OCI-M2 (cell line): ENCODE measurements at regions not wholly inside any gene's neighbourhood (a gene's known extent, or its start where the extent isn't known, plus 50 kb on each side); places are given as distances from the start of the nearest gene placed in this dataset.
"Not testable (repeated sequence)": the region's sequence is repeated elsewhere in the genome, so short reads cannot be mapped to it uniquely, and the experiment has no call there.

Experiments used
- DNase-seq: peaks from one replicate; lab custom pipeline; 2025; ENCODE audit not compliant: unreplicated experiment; lab: John Stamatoyannopoulos, UW

GRCh38 chr2:136331226-136331625 lies 213.3 kb upstream of the CXCR4 start:
- no peak for DNase-seq

DNA sequence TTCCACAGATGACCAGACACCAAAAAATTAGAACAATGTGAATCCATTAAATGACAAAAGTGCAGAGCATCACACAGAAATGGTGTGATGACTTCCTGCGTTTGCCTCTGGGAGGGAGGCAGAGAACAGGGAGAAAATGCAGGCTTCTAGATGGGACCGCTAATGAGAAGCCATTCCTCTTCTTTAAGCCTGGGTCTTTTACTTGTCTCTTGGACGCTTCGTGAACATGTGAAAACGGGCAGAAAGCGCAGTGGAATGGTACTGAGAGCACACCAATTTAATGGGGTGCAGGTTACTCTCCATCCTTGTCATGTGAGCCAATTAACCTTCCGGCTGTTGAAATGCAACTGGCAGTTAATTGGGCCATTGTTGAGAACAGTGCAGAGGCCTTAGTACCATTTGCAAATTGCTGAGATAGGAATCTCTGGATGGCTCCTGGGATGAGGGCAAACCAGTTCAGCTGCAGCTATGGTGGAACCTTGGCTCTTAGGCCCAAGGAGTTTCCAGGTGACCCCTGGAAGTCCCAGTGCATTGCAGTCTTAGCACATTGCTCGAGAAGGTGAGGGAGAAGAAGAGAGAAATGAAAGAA lies 210.4 kb upstream of the CXCR4 start:
- DNase-seq = no peak

DNA sequence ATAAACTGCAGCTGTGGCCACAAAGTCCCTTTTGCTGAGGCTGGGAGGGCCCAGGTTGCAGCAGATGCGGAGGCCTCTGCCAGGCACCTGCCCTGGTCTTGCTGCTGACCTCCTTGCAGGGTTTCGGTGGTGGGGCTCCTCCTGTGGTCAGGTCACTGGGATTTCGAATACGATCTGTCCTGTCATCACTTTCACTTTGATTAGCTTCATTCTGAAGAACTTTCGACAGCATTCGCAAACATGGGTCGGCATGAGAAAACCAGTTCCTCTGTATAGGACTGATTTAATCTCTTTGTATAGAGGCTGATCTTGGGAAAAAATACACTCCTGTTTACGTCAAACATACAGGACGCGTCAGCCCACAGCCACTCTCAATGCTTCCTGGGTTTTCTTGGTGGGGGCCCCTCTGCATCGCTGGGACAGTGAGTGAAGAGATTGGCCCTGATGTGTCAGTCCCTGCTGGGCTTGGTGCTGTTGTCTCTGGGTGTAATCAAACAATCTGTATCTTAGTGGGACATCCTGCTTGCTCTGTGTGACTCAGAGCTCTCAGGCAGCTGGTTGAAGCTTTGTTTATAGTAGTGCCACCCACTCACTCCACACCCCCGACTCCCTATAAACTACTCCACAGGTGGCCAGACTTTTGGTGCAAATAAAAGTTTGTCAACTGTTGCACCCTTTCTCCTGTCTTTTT lies 209.4 kb upstream of the CXCR4 start:
- no peak for DNase-seq

DNA sequence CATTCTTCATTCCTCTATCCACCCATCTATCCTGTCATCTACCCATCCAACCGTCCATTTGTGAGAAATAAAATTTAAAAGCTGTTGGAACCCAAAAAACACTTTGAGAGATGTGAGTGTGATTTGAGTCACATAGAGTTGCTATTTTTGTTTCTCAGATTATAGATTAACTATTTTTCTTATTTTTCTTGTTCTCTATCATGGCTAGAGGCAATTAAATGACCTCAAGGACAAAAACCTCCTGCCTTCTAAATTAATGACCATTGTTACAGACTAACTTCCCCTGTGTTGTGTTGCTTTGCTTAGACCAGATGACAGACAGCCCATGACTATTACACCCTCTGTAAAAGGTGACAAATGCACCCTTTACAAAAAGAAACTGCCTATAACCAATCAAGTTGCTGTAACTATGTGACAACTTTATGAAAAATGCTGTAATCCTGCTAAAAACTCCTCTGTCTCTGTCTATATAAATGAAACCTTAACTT lies 207.9 kb upstream of the CXCR4 start:
- no peak for DNase-seq

DNA sequence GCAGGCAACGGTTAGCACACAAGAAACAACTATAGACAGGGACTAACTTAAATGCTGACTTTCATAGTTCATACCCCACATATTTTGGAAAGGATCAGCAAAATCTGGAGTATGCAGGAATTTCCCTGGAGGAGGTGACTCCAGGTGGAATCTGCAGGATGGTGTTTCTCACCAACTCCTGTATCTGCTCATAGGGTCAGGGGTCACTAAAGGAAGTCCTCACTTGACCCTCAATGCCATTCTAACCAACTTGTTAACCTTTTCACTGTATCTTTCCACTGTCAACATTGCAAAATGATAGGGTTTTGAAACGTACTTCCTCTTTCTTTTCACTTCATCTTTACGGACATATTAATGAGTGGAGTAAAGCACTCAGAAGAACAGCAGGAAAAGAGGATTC lies 207.0 kb upstream of the CXCR4 start:
- no peak for DNase-seq

GRCh38 chr2:136323935-136324334 lies 206.0 kb upstream of the CXCR4 start:
- DNase-seq = no peak

- DNase-seq = no peak
Observed at GRCh38 chr2:136323195-136323594, 205.2 kb upstream of the CXCR4 start.

DNA sequence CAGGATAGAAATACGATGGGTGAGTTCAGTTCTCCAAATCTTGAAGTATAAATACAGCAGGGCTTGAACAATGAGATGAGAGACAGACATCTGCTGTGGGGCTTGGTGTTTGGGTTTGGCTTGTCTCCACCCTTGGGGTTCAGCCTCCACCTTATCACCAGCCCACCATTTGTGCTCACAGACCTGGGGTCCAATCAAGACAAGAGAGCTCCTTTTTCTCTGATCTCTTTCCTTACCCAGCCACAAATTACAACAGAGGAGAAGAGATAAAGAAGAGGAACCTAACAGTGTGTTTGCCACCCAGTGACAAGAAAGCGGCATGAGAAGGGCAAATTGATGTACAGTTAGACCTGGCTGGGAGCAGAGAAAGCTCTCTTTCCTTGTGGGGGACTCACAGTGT lies 204.5 kb upstream of the CXCR4 start:
- DNase-seq = no peak

- no peak for DNase-seq
Observed at GRCh38 chr2:136319651-136320050, 201.7 kb upstream of the CXCR4 start.

DNA sequence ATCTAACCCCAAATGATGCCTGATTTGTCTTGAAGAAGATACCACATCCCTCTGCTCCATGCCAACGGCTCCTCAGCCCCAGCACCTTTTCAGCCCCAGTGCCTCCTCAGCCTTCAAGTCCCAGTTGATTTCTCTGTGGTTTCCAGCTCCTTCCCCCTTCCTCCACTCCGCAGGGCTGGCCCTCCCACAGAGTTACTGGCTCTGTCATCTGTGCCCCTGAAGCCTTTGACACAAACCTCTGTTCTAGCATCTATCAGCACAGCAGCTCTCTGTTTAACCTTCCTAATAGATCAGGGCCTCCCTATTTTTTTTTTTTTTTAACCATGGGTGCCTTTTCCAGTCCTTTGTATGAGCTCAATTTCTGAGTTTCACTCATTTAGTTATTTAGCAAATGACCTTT lies 201.3 kb upstream of the CXCR4 start:
- no peak for DNase-seq

DNA sequence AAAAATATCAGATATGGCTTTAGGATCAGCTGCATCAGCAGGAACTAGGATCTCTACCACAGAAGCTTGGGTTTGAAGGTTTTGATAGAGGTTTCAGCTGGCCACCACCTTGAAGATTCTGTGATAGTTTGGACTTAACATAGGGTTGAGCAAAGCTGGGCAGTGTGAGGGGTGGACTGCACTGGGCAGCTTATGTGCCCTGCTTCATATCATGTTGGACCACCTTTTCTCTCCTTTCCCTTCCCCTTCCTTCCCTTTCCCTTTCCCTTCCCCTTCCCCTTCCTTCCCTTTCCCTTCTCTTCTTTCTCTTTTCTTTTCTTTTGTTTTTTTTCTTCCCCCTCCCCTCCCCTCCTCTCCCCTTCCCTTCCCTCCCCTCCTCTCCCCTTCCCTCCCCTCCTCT lies 196.3 kb upstream of the CXCR4 start:
- DNase-seq = no peak

- not testable (repeated sequence) for DNase-seq
Observed at GRCh38 chr2:136312568-136312967, 194.6 kb upstream of the CXCR4 start.

- DNase-seq = no peak
Observed at GRCh38 chr2:136310797-136311603, 193.1 kb upstream of the CXCR4 start.

DNA sequence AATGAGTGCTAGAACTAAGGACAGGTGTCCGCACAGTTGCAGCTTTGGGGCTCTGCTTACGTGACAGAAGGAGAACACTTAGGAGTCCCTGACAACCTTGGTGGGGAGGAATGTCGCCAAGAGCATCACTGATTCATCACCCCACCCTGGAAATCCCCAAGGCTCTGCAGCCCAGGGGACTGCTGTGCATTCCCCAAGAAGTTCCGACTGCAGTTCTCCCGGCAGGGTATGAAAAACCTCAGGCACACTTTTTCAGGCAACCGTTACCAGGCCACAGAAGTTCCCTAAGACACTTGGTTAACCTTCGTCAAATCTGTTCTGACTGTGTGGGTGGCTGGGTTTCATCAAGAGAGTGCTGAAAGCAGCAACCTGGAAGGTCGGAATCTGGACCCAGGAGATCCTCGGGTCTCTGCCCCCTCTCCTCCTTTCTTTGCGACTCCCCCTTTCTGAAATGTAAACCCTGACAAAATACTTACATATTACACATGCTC lies 192.1 kb upstream of the CXCR4 start:
- no peak for DNase-seq

- DNase-seq = no peak
Observed at GRCh38 chr2:136308611-136309010, 190.7 kb upstream of the CXCR4 start.

GRCh38 chr2:136306836-136307235 lies 188.9 kb upstream of the CXCR4 start:
- DNase-seq = no peak

- no peak for DNase-seq
Observed at GRCh38 chr2:136305517-136306192, 187.7 kb upstream of the CXCR4 start.

DNA sequence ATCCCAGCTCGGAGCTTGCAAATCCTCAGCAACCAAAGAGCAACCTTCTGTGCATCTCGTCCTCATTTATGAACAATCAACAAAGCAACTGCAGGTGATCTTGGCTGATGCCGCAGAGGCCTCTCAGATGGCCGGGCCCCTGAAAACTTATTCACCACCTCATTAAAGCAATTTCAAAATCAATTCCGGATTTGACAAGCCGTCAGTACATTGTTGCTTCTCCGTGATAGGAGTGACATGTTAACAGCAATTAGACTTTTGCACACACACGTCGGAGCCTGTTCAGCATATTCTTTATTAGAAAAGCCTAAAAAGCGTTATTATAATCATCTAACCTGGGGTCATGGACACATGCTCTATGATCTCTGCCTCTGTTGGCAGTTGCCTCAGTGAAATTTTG lies 183.1 kb upstream of the CXCR4 start:
- DNase-seq = no peak

- no peak for DNase-seq
Observed at GRCh38 chr2:136298631-136299030, 180.7 kb upstream of the CXCR4 start.

DNA sequence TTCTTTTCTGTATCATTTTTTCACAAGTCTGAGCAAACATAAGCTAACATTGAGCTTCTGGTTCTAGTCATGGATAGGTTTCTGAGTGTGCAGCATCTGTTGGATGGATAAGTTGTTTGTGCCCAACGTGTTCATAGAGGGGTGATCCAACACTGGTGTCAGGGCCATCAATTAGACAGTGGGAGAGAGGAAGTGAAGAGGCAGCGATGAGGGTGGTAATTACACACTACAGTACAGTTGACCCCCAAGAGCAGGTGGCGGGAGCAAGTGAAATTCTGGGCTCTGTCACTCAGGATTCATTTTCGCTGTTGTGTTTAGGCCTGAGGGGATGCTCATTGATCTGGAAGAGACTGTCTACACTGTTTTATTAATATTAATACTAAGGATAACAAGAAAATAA lies 180.0 kb upstream of the CXCR4 start:
- DNase-seq = no peak

DNA sequence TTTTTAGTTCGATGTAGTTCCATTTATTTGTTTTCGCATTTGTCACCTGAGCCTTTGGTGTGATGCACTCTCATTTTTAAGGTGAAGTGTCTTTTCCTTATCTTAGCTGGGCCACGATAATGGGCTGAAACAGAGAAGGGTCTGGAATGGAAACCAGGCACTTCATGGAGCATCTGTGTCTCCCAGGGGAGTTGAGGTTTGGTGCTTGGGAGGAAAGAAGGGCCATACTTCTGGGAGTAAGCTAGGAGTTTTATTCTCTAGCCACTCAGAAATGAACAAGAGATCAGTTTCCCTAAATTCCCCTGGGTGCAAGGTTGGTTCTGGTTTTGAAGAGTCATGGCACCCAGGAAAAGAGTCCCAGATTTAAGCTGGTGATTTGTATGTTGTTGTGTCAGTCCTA lies 179.4 kb upstream of the CXCR4 start:
- no peak for DNase-seq
